ENCODE measurements at regions not wholly inside any gene's neighbourhood (a gene's known extent, or its start where the extent isn't known, plus 50 kb on each side); places are given as distances from the start of the nearest gene placed in this dataset.

DNA sequence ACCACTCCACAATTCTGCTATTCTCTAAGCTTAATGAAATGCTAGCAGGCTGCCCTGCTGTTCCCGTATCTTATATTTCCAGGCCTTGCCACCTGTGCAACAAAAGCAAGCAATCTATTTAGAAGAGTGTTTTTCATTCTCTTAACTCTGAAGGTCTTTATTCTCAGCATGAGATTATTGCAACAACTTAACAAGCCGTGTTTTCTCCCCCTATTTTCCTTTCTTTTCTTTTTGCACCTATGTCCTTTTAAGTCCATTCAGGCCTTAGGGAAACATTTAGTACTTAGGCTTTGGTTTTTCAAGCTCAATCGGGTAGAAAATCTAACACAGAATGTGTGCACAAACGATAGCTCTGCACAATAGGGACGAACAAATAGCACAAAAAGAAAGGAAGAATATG, 89.6 kb upstream of the DMRTA1 start:
- ChIA-PET POLR2A (ENCODE audit: unreplicated experiment) (no interaction called here), CTCF (no interaction called here)
- Histone ChIP-seq H3F3A (ENCODE audit: insufficient read depth, low read depth) (no peaks in the 10 kb centered on the region), H3K4me1 (replicated peaks; ENCODE audit: insufficient read depth) (no peaks in the 10 kb centered on the region), H3K9me3 (ENCODE audit: insufficient read depth, low read depth) (peaks cover 16% of the 10 kb centered on the region; the same call in 1 of the 2 replicates), H3K9me2 (ENCODE audit: insufficient read depth) (no peaks in the 10 kb centered on the region), H3K79me2 (ENCODE audit: low read depth) (no peaks in the 10 kb centered on the region), H3K27ac (no peak overlapping the region), H4K20me1 (ENCODE audit: insufficient read depth) (no peaks in the 10 kb centered on the region), H2AFZ (no peak overlapping the region), H3K36me3 (ENCODE audit: low read depth) (no peaks in the 10 kb centered on the region), H3K4me2 (no peak overlapping the region), H3K4me3 (no peak overlapping the region), H3K27me3 (ENCODE audit: insufficient read depth, low read depth) (no peaks in the 10 kb centered on the region)
- intact Hi-C loops (cut with micrococcal nuclease; ENCODE audit: unreplicated experiment) = no loop called here
- no peak for DNase-seq
- TF ChIP-seq EZH2 (IDR thresholded peaks at IDR 0.05; ENCODE audit: low read depth) = no peak
- TF ChIP-seq, protein P1, sequence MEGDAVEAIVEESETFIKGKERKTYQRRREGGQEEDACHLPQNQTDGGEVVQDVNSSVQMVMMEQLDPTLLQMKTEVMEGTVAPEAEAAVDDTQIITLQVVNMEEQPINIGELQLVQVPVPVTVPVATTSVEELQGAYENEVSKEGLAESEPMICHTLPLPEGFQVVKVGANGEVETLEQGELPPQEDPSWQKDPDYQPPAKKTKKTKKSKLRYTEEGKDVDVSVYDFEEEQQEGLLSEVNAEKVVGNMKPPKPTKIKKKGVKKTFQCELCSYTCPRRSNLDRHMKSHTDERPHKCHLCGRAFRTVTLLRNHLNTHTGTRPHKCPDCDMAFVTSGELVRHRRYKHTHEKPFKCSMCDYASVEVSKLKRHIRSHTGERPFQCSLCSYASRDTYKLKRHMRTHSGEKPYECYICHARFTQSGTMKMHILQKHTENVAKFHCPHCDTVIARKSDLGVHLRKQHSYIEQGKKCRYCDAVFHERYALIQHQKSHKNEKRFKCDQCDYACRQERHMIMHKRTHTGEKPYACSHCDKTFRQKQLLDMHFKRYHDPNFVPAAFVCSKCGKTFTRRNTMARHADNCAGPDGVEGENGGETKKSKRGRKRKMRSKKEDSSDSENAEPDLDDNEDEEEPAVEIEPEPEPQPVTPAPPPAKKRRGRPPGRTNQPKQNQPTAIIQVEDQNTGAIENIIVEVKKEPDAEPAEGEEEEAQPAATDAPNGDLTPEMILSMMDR (conservative IDR thresholded peaks at IDR 0.05) = no peak
- no TSS peak for BruUV-seq (replicated peaks)

DNA sequence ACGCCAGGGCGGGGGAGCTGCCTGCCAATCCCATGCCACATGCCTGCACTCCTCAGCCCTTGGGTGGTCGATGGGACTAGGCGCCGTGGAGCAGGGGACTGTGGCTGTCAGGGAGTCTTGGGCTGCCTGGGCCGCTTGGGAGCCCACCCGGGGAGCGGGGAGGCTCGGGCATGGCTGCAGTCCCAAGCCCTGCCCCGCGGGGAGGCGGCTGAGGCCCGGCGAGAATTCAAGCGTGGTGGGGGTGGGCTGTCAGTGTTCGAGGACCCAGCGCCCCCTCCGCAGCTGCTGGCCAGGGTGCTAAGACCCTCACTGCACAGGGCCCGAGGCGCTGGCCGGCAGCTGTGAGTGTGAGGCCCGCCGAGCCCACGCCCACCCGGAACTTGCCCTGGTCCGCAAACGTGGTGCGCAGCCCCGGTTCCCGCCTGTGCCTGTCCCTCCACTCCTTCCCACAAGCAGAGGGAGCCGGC, 83.2 kb upstream of the DMRTA1 start:
- TF ChIP-seq, protein P1 (conservative IDR thresholded peaks at IDR 0.05) = no peak
- TF ChIP-seq EZH2 (IDR thresholded peaks at IDR 0.05; ENCODE audit: low read depth) = no peak
- no peaks in the 10 kb centered on the region for H3F3A ChIP-seq (ENCODE audit: insufficient read depth, low read depth)
- no peak overlapping the region for H3K4me3 ChIP-seq
- H3K27me3 ChIP-seq (ENCODE audit: insufficient read depth, low read depth) = no peaks in the 10 kb centered on the region
- no peak overlapping the region for H3K27ac ChIP-seq
- H3K9me3 ChIP-seq (ENCODE audit: insufficient read depth, low read depth) = no peaks in the 10 kb centered on the region
- DNase-seq = no peak
- H3K9me2 ChIP-seq (ENCODE audit: insufficient read depth) = no peaks in the 10 kb centered on the region
- ChIA-PET CTCF (no interaction called here), POLR2A (ENCODE audit: unreplicated experiment) (no interaction called here)
- H2AFZ ChIP-seq = no peak overlapping the region
- H3K4me2 ChIP-seq = no peak overlapping the region
- no peaks in the 10 kb centered on the region for H4K20me1 ChIP-seq (ENCODE audit: insufficient read depth)
- no peaks in the 10 kb centered on the region for H3K79me2 ChIP-seq (ENCODE audit: low read depth)
- H3K4me1 ChIP-seq (replicated peaks; ENCODE audit: insufficient read depth) = no peaks in the 10 kb centered on the region
- H3K36me3 ChIP-seq (ENCODE audit: low read depth) = no peaks in the 10 kb centered on the region
- intact Hi-C loops (cut with micrococcal nuclease; ENCODE audit: unreplicated experiment) = no loop called here
- no TSS peak for BruUV-seq (replicated peaks)

DNA sequence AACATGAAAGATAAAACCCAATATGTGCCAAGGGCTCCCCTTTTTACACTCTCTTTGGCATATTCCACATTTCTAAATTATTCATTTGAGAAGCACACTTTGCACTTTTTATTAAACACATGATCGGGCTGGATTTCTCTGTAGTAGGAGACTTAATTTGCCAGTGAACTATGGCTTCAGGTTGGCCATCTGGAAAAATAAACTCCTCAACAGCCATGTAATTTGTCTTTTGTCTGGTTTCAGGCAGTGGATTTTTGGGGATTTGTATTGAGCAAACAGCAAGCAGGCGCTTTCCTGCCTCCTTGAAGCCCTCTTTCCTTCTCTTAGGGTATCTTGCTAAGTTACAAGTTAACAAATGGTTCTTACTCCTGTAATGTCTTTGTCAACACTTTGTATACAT, 73.0 kb upstream of the DMRTA1 start:
- Histone ChIP-seq H4K20me1 (ENCODE audit: insufficient read depth) (no peaks in the 10 kb centered on the region), H3K9me3 (ENCODE audit: insufficient read depth, low read depth) (no peaks in the 10 kb centered on the region), H3K4me3 (no peak overlapping the region), H3K27me3 (ENCODE audit: insufficient read depth, low read depth) (no peaks in the 10 kb centered on the region), H3K4me1 (replicated peaks; ENCODE audit: insufficient read depth) (no peaks in the 10 kb centered on the region), H3K79me2 (ENCODE audit: low read depth) (no peaks in the 10 kb centered on the region), H3K9me2 (ENCODE audit: insufficient read depth) (no peaks in the 10 kb centered on the region), H3K36me3 (ENCODE audit: low read depth) (no peaks in the 10 kb centered on the region), H3K27ac (no peak overlapping the region), H3K4me2 (no peak overlapping the region), H2AFZ (no peak overlapping the region), H3F3A (ENCODE audit: insufficient read depth, low read depth) (no peaks in the 10 kb centered on the region)
- POLR2A ChIA-PET (ENCODE audit: unreplicated experiment) = no interaction called here
- CTCF ChIA-PET = no interaction called here
- TF ChIP-seq EZH2 (IDR thresholded peaks at IDR 0.05; ENCODE audit: low read depth) = no peak
- TF ChIP-seq, protein P1 (conservative IDR thresholded peaks at IDR 0.05) = no peak
- no TSS peak for BruUV-seq (replicated peaks)
- intact Hi-C loops (cut with micrococcal nuclease; ENCODE audit: unreplicated experiment) = no loop called here
- DNase-seq = no peak

Data from PC-9 (cell line).